ENCODE measurements at regions not wholly inside any gene's neighbourhood (a gene's known extent, or its start where the extent isn't known, plus 50 kb on each side); places are given as distances from the start of the nearest gene placed in this dataset.
"Not testable (repeated sequence)": the region's sequence is repeated elsewhere in the genome, so short reads cannot be mapped to it uniquely, and the experiment has no call there.

DNA sequence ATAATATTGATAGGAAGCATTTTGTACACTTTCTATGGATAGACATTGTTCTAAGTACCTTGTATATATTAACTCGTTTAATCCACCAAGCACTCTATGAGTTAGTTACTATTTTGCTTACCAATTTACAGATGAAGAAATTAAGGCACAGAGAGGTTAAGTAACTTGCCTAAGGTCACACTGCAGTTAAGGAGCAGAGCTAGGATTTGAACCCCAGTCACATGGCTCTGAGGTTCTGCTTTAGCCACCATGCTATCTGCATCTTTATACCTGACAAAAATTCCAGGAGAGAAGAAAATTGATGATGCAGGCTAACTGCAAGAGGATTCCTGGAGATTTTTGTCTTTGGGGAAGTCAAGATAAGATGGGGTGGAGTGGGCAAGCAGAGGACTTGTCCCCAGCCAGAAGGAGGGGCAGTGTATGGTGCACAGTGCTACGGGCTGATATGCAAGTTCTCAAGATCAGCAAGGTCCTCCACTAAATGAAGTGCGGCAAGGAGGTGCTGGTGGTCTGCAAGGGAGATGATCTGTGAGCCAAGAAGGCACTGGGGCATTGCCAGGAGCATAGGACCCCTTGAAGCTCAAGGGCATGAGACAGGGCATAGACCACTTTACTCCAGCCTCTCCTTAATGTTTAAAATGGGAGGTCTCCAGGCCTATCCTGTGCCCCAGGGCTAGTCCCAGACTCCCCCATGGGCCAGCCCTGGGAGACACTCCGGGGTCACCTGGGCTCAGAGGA, 430.6 kb downstream of the RPS24 start:
- no peak for DNase-seq

DNA sequence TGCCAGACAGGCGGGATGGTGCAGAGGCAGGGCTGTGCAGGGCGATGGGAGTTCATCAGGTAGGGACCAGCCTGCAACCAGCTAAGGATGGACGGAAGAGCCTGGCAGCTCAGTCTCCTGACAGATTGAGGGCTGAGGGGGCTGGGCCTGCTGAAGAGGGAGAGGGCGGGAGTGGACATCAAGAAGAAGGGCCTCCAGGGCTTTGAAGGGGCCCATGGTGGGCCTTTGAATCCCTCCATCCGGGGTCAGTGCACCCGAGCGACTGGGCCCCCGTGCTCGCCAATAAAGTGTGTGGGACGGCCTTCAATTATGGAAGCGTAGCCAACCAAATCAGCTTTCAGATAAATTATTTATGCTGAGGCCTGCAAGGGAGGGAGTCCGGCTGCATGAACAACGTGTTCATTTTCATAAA, 431.2 kb downstream of the RPS24 start:
- DNase-seq: peak; percentile 83

DNA sequence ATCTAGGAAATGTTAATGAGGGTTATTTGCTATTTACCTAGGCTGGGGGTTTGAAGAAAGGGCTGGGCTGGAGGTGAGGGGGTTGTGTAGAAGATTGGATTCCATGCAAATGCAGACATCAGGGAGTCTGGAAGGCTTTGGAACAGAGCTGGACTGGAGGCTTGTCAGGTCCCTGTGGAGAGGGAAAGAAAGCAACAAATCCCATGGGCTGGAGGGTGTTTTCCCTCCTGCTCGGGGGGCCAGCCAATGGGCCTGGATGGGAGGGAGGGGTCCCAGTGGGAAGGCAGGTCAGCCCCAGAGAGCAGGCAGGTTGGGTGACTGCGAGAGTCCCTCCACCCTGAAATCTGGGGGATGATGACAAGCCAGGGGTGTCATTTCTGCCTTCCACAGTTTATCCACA, 431.8 kb downstream of the RPS24 start:
- DNase-seq: no peak

DNA sequence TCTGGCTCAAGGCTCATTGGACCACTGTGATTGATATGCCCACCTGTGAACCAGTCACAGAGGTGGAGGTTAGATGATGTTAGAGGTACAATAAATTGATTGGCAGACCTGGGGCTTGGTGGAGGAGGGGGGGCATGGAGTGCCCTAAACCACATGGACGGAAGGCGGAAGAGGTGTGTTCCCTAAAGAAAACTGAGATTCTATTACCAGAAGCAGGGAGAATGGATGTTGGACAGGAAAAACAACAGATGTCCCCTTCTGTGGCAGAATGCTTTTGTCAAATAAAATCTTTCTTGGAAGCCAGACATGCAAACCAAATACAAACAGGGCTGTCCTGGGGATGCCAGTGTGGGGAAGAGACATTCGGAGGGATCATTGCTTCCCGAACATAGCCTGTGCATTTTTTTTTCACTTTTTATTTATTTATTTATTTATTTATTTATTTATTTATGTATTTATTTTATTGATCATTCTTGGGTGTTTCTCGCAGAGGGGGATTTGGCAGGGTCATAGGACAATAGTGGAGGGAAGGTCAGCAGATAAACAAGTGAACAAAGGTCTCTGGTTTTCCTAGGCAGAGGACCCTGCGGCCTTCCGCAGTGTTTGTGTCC, 433.9 kb downstream of the RPS24 start:
- no peak for DNase-seq

DNA sequence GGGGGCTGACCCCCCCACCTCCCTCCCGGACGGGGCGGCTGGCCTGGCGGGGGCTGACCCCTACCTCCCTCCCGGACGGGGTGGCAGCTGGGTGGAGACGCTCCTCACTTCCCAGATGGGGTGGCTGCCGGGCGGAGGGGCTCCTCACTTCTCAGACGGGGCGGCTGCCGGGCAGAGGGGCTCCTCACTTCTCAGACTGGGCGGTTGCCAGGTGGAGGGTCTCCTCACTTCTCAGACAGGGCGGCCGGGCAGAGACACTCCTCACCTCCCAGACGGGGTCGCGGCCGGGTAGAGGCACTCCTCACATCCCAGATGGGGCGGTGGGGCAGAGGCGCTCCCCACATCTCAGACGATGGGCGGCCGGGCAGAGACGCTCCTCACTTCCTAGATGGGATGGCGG, 435.1 kb downstream of the RPS24 start:
- not testable (repeated sequence) for DNase-seq

DNA sequence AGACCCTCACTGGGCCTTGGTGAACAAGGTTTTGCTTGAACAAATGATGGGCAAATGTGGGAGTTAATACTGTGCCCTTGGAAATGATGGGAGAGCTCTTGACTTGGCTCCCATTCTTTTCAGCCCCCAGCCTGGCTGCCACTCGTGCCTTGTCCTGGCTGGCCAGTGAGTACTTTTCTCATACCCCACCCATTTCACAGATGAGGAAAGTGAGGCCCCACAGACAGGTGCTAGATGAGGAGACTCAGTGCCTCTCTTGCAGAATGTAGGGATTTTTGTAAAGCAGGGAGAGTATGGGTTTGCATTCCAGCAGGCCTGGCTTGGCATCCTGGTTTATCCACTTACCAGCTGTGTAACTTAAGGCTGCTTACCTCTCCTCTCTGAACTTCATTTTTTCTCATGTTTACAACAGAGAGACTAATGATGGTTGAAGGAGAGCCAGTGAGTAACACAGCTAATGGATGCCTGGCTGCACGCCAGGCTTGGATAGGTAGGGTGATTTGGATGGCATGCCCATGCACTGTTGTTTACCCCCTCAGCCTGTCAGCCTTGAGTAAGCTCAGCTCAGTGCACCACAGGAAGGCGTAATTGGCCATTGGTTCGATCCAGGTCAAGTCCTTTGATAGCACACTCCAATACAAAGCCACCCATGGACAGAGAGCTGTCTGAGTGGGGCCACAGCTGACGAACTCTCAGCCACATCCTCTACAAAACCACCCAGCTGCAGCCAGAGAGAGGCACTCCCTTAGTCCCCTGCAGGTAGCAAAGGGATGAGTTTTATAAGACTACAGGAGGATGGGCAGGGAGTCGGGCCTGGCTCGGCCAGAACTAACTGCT, 436.8 kb downstream of the RPS24 start:
- DNase-seq: peak; percentile 74

DNA sequence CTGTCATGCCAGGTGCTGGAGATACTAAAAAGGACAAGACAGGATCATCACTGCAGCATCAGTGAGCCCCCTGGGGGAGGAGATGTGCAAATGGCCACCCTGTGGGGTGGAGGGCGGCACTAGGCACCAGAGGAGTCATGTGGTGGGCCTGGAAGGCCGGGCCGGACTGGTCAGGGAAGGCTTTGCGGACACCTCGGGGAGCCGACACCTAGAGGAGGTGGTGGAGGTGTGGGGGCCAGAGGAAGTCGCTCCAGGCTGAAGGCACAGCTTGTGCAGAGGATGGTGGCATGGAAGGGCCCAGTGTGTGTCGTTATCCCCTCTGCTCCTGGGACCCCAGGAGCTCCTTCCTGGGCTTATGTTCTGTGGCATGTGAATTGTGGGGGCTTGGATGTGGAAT, 437.7 kb downstream of the RPS24 start:
- peak; percentile 22 for DNase-seq

DNA sequence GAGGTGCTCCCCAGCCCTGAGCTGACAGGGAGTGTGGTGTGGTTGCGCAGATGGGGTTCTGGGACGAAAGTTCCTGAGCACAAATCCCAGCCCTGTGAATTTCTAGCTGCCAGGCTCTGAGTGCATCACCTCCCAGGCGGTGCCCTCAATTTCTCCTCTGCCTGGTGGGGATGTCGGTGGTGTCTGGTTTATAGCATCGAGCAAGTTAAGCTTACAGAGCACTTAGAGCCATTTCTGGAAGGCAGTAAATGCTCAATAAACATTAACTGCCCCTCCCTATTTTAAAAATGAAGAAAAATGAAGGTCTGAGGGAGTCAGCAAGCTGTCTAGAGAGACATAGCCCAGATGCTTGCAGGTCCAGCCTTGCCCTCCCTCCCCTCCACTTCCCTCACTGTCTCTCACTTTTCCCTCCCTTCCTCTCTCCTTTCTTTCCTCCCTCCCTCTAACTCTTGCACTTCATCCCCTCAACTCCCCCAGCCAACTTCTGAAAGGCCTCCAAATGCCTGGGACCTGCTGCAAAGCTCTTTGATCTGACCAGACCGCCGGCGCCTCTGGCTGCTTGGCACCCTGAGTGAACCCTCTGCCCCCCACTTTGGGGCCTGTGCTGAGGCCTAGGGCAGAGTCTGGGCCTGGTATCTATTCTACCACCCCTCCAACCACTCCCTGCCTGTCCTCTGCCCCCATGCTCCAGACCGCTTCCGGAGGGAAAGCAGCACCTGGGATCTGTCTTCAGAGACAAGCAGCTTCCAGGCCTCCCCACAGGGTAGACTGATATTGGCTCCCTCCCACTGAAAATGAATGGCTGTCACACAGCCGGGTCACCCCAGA, 438.3 kb downstream of the RPS24 start:
- DNase-seq: peak; percentile 43

DNA sequence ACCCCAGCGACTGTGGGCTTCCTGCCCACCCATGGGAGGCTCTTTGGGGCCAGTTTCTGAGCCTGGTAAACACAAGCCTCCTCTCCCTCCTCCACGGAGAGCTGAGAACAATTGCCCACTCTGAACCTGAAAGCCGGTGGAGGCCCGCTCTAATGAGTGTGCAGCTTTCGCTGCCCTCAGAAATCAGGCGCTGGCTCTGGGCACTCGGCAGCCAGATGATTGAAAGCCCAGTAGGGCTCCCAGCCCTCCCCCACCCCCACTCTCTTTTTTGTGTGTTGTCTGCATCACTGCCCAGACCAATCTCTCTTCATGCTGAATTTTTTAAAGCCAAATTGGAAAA, 438.9 kb downstream of the RPS24 start:
- peak; percentile 83 for DNase-seq

DNA sequence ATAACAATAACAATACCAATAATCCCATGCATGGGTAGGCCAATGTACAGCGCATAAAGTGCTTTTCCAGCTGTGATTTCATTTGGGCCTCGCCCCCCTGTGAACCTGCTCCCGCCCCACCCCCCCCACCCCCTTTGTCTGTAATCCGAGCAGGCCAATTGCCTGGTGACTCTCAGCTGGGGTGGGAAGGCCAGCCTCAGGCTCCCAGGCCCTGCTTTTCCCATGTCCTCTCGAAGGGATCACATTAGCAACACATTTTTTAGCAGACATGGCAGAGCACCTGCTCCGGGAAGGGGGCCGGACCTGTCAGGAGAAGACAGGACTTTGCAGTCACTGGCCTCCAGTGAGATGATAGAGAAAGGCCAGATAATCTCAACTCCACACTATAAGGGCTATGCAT, 439.3 kb downstream of the RPS24 start:
- DNase-seq: peak; percentile 72

DNA sequence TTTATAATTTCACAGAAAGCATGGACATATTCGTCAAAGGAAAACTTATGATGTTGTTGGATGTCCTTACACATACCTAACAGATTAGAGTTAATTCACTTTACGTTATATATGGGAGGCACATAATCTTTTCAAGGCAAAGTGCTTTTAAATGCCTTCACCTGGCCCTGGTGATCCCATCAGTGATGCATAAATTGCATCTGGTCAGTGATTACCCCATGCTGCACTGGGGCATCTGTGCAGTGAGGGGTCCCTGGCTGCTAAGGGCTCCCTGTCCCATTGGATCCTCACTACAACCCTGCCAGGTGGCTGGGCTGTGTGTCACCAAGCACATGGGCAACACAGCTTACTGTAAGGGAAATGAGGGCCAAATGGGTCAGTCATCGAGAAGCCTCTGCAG, 441.1 kb downstream of the RPS24 start:
- no peak for DNase-seq

DNA sequence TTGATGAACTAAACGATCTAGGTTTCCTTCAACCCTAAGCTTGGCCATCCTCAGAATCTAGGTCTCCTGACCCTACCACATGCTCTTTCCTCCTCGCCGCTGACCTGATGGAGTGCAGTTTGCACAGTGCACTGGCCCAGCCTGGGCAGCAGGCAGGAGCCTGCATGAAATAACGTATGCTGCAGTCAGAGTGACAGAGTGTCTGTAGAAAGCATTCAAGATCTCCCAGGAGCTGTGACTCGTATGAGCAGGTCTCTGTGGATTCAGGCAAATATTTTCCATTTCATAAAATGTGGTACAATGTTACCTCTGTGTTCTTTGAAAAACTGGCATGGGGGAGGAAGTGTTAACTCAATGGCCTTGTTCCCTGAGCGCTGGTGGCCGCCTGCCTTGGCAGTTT, 441.8 kb downstream of the RPS24 start:
- no peak for DNase-seq

DNA sequence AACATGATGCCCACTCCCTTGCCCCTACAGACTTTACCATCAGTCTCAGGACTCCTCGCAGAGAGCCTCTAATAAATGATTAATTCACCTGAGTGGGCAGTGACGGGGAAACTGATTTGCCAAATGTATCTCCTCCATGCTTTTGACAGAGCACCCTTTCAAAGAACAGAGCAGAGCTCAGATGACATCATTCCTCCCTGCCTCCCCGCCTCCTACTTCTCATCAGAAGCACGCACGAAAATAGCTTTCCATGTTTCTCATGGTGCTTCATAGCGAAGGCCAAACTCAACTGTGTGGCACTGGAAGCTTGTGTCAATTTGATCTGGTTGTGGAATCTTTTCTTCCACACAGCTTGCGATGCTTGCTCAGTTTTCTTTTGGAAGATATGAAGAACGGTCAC, 442.5 kb downstream of the RPS24 start:
- DNase-seq: no peak

DNA sequence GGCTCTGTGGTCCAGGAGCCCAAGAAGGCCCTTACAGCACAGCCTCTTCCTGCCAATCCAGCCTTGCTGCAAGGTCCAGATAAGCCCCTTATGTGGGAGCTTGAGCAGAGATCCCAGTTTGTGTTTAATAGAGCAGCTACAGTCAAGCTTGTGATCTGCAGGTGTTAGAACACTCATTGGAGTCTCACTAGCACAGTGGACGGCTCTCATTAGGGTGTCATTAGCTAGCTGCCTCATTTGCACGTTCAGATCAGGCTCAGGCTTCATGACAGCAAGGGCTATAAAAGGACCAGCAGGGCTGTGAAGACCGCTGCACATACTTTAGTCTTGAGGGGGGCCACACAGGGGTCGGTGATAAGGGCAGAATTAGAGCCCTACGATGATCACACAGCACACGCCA, 443.2 kb downstream of the RPS24 start:
- no peak for DNase-seq

DNA sequence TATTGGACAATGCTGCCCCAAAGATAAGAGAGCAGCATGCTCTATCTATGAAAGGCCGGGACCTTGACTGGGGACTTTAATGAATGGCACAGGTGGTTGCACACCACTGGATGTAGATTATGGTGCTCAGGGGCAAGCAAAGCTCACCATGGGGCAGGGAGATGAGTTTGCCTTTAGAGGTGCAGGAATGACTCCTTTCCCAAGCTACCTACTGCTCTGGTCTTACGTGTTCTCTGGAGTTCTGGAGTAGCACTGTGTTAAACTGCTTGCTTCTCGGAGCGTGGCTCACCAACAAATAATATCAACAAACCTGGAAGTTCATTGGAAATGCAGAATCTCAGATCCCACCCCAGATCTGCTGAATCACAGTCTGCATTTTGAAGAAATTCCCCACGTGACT, 445.3 kb downstream of the RPS24 start:
- DNase-seq: no peak

DNA sequence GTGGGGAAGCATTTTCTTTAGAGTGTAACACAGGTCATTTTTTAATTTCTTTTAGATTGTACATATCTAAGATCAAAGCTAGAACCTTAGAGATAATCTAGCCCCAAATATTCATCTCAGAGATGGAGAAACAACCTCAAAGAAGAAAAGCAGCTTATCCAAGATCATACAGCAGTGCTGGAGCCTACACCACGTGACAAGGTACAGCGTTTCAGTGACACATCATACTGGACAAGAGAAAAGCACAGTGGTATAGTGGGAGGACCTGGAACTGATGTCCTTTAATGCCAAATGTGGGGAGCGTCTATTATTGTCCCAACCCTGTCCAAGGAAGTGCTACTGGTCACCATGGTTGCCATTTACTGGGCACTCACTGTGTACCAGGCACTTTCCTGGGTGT, 445.8 kb downstream of the RPS24 start:
- DNase-seq: no peak

DNA sequence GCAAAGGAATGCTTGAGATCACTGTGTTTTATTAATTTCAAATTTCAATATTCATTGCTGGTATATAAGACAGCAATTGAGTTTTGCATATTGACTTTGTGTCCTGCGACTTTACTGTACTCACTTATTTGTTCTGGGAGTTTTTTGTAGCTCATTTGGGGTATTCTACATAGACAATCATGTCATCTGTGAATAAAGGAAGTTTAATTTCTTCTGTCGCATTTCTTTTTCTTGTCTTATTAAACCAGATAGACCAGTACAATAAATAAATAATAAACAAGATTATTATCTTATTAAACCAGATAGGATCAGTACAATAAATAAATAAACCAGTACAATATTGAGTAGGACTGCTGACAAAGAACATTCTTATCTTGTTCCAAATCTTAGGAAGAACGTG, 448.2 kb downstream of the RPS24 start:
- no peak for DNase-seq

DNA sequence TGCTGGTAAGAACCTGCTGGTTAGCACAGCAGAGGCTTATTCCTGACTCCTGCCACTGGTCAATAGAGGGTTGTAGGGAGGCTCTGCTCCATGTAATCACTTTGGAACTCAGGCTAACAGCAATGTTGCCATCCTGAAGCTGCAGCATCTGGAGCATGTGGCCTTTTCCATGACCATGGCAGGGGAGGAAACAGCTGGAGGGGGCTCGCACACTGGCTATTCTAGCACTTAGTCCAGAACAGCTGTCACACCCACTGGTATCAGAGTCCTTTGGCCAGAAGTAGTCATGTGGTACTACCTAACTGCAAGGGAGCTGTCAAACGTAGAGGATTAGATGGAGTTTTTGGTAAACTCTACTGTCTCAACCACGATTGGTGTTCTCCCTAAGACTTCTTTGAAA, 450.0 kb downstream of the RPS24 start:
- DNase-seq: no peak

DNA sequence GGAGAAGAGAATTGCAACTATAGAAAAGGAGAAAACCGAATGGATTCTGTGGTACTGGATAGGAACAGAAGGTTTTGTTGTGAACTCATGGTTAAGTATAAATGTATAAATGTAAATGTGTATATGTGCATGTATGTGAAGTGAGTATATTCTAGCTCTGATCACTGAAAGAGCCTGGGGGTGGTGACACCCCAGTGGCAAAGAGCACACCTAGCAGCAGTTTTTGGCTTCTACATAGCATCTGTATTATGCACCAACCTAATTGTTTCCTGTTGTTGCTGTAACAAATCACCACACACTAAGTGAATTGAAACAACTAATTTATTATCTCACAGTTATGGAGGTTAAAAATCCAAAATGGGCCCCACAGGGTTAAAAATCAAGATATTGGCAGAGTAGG, 455.4 kb downstream of the RPS24 start:
- DNase-seq: no peak

DNA sequence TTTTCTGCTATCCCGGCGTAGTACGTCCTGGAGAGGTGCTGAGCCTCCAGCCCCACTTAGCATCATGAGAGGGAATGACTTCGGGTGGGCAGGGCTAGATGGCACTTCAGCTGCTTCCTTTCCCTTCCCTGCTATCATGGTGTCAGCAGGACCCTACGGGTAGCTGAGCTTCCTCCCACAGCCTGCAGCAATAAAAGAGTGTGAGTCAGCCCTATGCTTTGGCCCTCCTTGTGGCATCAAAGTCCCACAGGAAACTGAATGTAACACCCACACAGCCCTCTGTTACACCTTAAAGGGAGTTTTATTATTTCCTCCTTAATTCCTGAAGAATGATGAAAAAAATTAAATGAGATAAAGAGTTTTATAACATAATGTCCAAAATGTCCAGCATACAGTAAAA, 458.1 kb downstream of the RPS24 start:
- DNase-seq: no peak

DNA sequence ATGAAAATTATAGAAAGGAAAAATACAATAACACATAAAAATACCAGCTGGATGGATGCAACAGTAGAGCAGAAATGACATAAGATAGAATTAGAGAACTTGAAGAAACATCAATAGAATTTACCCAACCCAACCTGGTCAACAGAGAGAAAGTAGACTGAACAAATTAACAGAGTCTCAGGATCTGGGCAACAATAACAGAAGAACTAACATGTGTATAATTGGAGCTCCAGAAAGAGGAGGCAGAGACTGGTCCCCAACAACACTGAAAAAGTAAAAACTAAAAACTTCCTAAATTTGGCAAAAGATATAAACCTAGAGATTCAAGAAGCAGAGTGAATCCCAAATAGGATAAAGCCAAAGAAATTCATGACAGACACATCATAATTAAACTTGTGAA, 458.8 kb downstream of the RPS24 start:
- DNase-seq: no peak

DNA sequence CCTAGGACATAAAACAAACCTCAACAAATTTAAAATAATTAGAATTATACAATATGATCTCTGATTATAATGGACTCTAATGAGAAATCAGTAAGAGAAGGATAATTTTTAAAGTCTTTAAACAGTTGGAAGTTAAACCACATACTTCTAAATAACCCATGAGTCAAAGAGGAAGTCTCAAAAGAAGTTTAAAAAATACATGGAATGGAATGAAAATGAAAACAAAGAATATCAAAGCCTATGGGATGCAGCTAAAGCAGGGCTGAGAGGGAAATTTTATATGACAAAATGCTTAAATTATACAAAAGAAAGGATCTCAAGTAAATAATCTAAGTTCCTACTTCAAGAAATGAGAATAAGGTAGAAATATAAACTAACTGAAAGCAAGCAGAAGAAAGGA, 460.5 kb downstream of the RPS24 start:
- no peak for DNase-seq

DNA sequence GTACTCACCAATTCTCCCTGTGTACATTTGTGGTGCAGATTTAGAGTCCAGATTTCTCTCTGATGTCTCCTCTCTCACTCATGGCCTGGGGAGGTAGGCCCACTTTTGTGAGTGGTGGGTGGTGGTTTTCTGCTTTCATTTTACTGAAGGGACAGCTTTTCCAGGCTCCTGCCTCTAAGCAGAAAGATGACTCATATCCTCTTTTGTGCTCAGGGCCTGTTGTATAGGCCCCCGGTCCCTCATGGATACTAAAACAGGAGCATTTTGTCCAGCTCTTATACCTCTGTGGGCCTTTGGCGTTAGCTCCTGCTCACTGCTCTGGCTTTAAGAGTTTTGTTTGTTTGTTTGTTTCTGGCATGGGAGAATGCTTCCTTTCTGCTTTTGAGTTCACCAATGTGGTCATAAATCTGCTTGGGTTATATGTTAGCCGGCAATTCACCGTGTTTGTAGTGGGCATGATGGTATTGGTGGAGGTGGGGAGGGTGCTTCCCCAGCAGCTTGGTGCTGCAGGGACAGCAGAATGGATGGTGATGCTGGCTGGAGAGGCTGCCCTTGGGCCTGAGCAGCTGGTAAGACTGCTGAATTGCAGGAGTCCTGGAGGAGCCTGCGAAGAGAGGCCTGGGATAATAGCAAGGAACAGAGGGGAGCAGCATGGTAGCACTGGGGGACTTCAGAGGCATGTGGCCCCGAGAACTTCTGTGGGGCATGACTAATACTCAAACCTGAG, 468.7 kb downstream of the RPS24 start:
- no peak for DNase-seq

Measured in eye (tissue), 1 donor.